GM21360 (cell line): ENCODE measurements at regions not wholly inside any gene's neighbourhood (a gene's known extent, or its start where the extent isn't known, plus 50 kb on each side); places are given as distances from the start of the nearest gene placed in this dataset.

Experiments used
- ATAC-seq: cut with Tn5 transposase; IDR thresholded peaks from one replicate; pipeline ENCODE4 v1.9.1; 2021; ENCODE audit warnings: mild to moderate bottlenecking, moderate library complexity; ENCODE audit not compliant: unreplicated experiment

- no peak for ATAC-seq
Measured at GRCh38 chr13:76379341-76380105, 506.7 kb downstream of the KCTD12 start.

- ATAC-seq: no peak
Measured at GRCh38 chr13:76378767-76379166, 507.4 kb downstream of the KCTD12 start.

- ATAC-seq: no peak
Measured at GRCh38 chr13:76363682-76364289, 522.4 kb downstream of the KCTD12 start.

- no peak for ATAC-seq
Measured at GRCh38 chr13:76361868-76362267, 524.3 kb downstream of the KCTD12 start.

GRCh38 chr13:76351541-76352229 is 534.5 kb downstream of the KCTD12 start:
- no peak for ATAC-seq

GRCh38 chr13:76350399-76350798 is 535.8 kb downstream of the KCTD12 start:
- ATAC-seq: no peak

- ATAC-seq: no peak
Measured at GRCh38 chr13:76349700-76350099, 536.5 kb downstream of the KCTD12 start.

GRCh38 chr13:76339649-76340048 is 546.6 kb downstream of the KCTD12 start:
- ATAC-seq: no peak

- no peak for ATAC-seq
Measured at GRCh38 chr13:76338003-76338402, 548.2 kb downstream of the KCTD12 start.

GRCh38 chr13:76336889-76337844 is 549.0 kb downstream of the KCTD12 start:
- ATAC-seq: no peak

GRCh38 chr13:76335463-76335862 is 550.7 kb downstream of the KCTD12 start:
- no peak for ATAC-seq

GRCh38 chr13:76331943-76332712 is 554.1 kb downstream of the KCTD12 start:
- no peak for ATAC-seq

- ATAC-seq: no peak
Measured at GRCh38 chr13:76330761-76331160, 555.4 kb downstream of the KCTD12 start.

GRCh38 chr13:76329866-76330580 is 556.2 kb downstream of the KCTD12 start:
- ATAC-seq: no peak

GRCh38 chr13:76329004-76329403 is 557.2 kb downstream of the KCTD12 start:
- no peak for ATAC-seq

GRCh38 chr13:76326343-76326742 is 559.9 kb downstream of the KCTD12 start:
- ATAC-seq: no peak

- ATAC-seq: no peak
Measured at GRCh38 chr13:76319921-76320320, 566.3 kb downstream of the KCTD12 start.

GRCh38 chr13:76316998-76317527 is 569.1 kb downstream of the KCTD12 start:
- ATAC-seq: no peak

- ATAC-seq: no peak
Measured at GRCh38 chr13:76314495-76314894, 571.7 kb downstream of the KCTD12 start.
